GM23248 (cell line): ENCODE measurements at regions not wholly inside any gene's neighbourhood (a gene's known extent, or its start where the extent isn't known, plus 50 kb on each side); places are given as distances from the start of the nearest gene placed in this dataset.

Experiments
- EZH2 ChIP-seq: fragments of 200-600 bp; sonication (generic); IDR thresholded peaks from 2 replicates; pipeline ENCODE4 v1.6.1; 2018; ENCODE audit warnings: antibody characterized with exemption, mild to moderate bottlenecking; ENCODE audit not compliant: insufficient read depth, poor library complexity, severe bottlenecking
- EZH2phosphoT487 ChIP-seq: fragments of 200-600 bp; sonication (generic); IDR thresholded peaks from 2 replicates; pipeline ENCODE4 v1.6.1; 2018; ENCODE audit warnings: antibody characterized with exemption, moderate library complexity, mild to moderate bottlenecking, low read depth; ENCODE audit not compliant: insufficient read depth

DNA sequence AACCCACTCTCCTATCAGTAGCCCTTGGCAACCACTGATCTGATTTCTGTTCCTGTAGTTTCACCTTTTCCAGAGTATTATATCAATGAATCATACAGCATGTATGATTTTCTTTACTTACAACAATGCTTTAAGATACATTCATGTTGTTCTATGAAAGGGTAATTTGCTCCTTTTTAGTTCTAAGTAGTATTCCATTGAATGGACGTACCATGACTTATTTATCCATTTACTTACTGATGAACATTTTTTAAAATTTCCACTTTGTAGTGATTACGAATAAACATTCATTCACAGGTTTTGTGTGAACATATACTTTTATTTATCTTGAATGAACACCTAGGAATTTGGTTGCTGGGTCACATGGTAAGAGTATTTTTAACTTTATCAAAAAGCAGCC, 620.8 kb downstream of the HTR1A start:
- TF ChIP-seq EZH2phosphoT487, result no peak
- no peak for TF ChIP-seq EZH2
